ENCODE measurements at regions not wholly inside any gene's neighbourhood (a gene's known extent, or its start where the extent isn't known, plus 50 kb on each side); places are given as distances from the start of the nearest gene placed in this dataset.

- no peaks in the 10 kb centered on the region for H3K4me1 ChIP-seq (ENCODE audit: control insufficient read depth in 3 of 3, insufficient read depth in 3 of 3, low read length in 3 of 3)
- no peak overlapping the region for H3K4me3 ChIP-seq (ENCODE audit: low read length in 3 of 3)
- H3K9me3 ChIP-seq (ENCODE audit: control insufficient read depth in 3 of 3, low read length in 3 of 3) = no peaks in the 10 kb centered on the region
- no peak overlapping the region for H3K27ac ChIP-seq (ENCODE audit: low read depth, low read length)
- H3K27me3 ChIP-seq (ENCODE audit: control insufficient read depth in 3 of 3, insufficient read depth in 3 of 3, low read length in 3 of 3) = no peaks in the 10 kb centered on the region
- no peaks in the 10 kb centered on the region for H3K36me3 ChIP-seq (ENCODE audit: control insufficient read depth in 3 of 3, insufficient read depth in 3 of 3, low read length in 3 of 3)
- no peak overlapping the region for H3K9ac ChIP-seq (ENCODE audit: low read depth in 1 of 3, low read length in 3 of 3)
Observed at GRCh38 chr3:104781112-104781511, 585.6 kb upstream of the ALCAM start.

DNA sequence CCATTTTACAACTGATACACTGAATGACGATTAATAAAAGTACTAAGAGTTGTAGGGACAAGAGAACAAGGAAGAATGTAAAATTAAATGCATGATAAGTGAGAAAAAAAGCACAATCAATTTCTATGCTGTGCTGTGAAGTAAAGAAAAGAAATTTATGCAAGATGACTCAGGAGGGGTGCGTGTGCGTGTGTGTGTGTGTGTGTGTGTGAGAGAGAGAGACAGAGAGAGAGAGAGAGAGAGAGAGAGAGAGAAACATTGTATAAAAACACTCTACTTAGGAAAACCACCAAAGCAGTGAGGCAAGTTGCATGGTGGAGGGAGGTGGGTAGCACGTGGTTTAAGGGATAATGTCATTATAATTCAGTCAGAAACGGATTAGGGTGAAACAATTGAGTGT lies 580.8 kb upstream of the ALCAM start:
- Histone ChIP-seq H3K27me3 (ENCODE audit: control insufficient read depth in 3 of 3, insufficient read depth in 3 of 3, low read length in 3 of 3) (no peaks in the 10 kb centered on the region), H3K27ac (ENCODE audit: low read depth, low read length) (no peak overlapping the region), H3K9ac (ENCODE audit: low read depth in 1 of 3, low read length in 3 of 3) (no peak overlapping the region), H3K9me3 (ENCODE audit: control insufficient read depth in 3 of 3, low read length in 3 of 3) (no peaks in the 10 kb centered on the region), H3K36me3 (ENCODE audit: control insufficient read depth in 3 of 3, insufficient read depth in 3 of 3, low read length in 3 of 3) (no peaks in the 10 kb centered on the region), H3K4me3 (ENCODE audit: low read length in 3 of 3) (no peak overlapping the region), H3K4me1 (ENCODE audit: control insufficient read depth in 3 of 3, insufficient read depth in 3 of 3, low read length in 3 of 3) (no peaks in the 10 kb centered on the region)

DNA sequence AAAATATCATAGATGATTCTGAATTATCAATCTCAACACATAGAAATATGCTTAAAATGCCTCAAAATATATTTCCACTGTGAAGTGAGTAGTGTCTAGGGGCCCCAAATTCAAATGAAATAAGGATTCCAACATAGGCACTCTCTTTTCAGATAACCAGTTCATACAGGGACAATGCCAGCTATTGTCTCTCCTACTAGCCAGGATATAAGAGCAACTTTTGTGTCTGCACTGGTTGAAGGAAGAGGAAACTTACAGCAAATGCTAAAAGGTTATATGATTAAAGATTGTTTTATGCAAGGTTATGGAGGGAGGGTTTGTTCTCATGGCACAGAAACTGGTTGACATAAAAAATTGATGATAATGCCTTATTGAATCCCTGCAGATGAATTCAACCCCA lies 579.4 kb upstream of the ALCAM start:
- Histone ChIP-seq H3K4me1 (ENCODE audit: control insufficient read depth in 3 of 3, insufficient read depth in 3 of 3, low read length in 3 of 3) (no peaks in the 10 kb centered on the region), H3K27me3 (ENCODE audit: control insufficient read depth in 3 of 3, insufficient read depth in 3 of 3, low read length in 3 of 3) (no peaks in the 10 kb centered on the region), H3K36me3 (ENCODE audit: control insufficient read depth in 3 of 3, insufficient read depth in 3 of 3, low read length in 3 of 3) (no peaks in the 10 kb centered on the region), H3K9ac (ENCODE audit: low read depth in 1 of 3, low read length in 3 of 3) (no peak overlapping the region), H3K27ac (ENCODE audit: low read depth, low read length) (no peak overlapping the region), H3K4me3 (ENCODE audit: low read length in 3 of 3) (no peak overlapping the region), H3K9me3 (ENCODE audit: control insufficient read depth in 3 of 3, low read length in 3 of 3) (no peaks in the 10 kb centered on the region)

- H3K27me3 ChIP-seq (ENCODE audit: control insufficient read depth in 3 of 3, insufficient read depth in 3 of 3, low read length in 3 of 3) = no peaks in the 10 kb centered on the region
- H3K27ac ChIP-seq (ENCODE audit: low read depth, low read length) = no peak overlapping the region
- no peaks in the 10 kb centered on the region for H3K36me3 ChIP-seq (ENCODE audit: control insufficient read depth in 3 of 3, insufficient read depth in 3 of 3, low read length in 3 of 3)
- H3K4me3 ChIP-seq (ENCODE audit: low read length in 3 of 3) = no peak overlapping the region
- no peaks in the 10 kb centered on the region for H3K9me3 ChIP-seq (ENCODE audit: control insufficient read depth in 3 of 3, low read length in 3 of 3)
- no peaks in the 10 kb centered on the region for H3K4me1 ChIP-seq (ENCODE audit: control insufficient read depth in 3 of 3, insufficient read depth in 3 of 3, low read length in 3 of 3)
- H3K9ac ChIP-seq (ENCODE audit: low read depth in 1 of 3, low read length in 3 of 3) = no peak overlapping the region
Observed at GRCh38 chr3:104788807-104789206, 577.9 kb upstream of the ALCAM start.

DNA sequence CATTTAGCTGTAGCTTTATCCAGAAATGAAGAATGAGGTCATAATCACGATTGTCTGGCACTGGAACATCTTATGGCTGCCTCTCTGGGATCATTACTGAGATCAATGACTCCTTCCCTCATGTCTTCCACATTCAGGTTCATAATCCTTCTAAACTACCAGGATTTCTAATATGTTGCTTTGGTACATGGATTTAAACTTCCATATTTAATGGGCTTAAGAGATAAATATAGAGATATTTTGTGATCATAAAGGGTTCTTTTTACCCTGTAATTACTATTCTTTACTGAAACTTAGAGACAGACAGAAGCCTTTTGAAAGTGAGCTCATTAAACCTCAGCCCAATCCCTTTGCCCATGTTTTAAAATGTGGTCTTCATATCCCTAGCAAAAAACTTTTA lies 575.4 kb upstream of the ALCAM start:
- H3K27ac ChIP-seq (ENCODE audit: low read depth, low read length) = no peak overlapping the region
- H3K36me3 ChIP-seq (ENCODE audit: control insufficient read depth in 3 of 3, insufficient read depth in 3 of 3, low read length in 3 of 3) = no peaks in the 10 kb centered on the region
- H3K27me3 ChIP-seq (ENCODE audit: control insufficient read depth in 3 of 3, insufficient read depth in 3 of 3, low read length in 3 of 3) = no peaks in the 10 kb centered on the region
- no peak overlapping the region for H3K4me3 ChIP-seq (ENCODE audit: low read length in 3 of 3)
- H3K4me1 ChIP-seq (ENCODE audit: control insufficient read depth in 3 of 3, insufficient read depth in 3 of 3, low read length in 3 of 3) = no peaks in the 10 kb centered on the region
- no peaks in the 10 kb centered on the region for H3K9me3 ChIP-seq (ENCODE audit: control insufficient read depth in 3 of 3, low read length in 3 of 3)
- no peak overlapping the region for H3K9ac ChIP-seq (ENCODE audit: low read depth in 1 of 3, low read length in 3 of 3)

GRCh38 chr3:104796556-104796955 lies 570.2 kb upstream of the ALCAM start:
- Histone ChIP-seq H3K36me3 (ENCODE audit: control insufficient read depth in 3 of 3, insufficient read depth in 3 of 3, low read length in 3 of 3) (no peaks in the 10 kb centered on the region), H3K27me3 (ENCODE audit: control insufficient read depth in 3 of 3, insufficient read depth in 3 of 3, low read length in 3 of 3) (no peaks in the 10 kb centered on the region), H3K4me1 (ENCODE audit: control insufficient read depth in 3 of 3, insufficient read depth in 3 of 3, low read length in 3 of 3) (no peaks in the 10 kb centered on the region), H3K4me3 (ENCODE audit: low read length in 3 of 3) (no peak overlapping the region), H3K9me3 (ENCODE audit: control insufficient read depth in 3 of 3, low read length in 3 of 3) (no peaks in the 10 kb centered on the region), H3K27ac (ENCODE audit: low read depth, low read length) (no peak overlapping the region), H3K9ac (ENCODE audit: low read depth in 1 of 3, low read length in 3 of 3) (no peak overlapping the region)

GRCh38 chr3:104805042-104805441 lies 561.7 kb upstream of the ALCAM start:
- Histone ChIP-seq H3K9me3 (ENCODE audit: control insufficient read depth in 3 of 3, low read length in 3 of 3) (no peaks in the 10 kb centered on the region), H3K36me3 (ENCODE audit: control insufficient read depth in 3 of 3, insufficient read depth in 3 of 3, low read length in 3 of 3) (no peaks in the 10 kb centered on the region), H3K27me3 (ENCODE audit: control insufficient read depth in 3 of 3, insufficient read depth in 3 of 3, low read length in 3 of 3) (no peaks in the 10 kb centered on the region), H3K27ac (ENCODE audit: low read depth, low read length) (no peak overlapping the region), H3K9ac (ENCODE audit: low read depth in 1 of 3, low read length in 3 of 3) (no peak overlapping the region), H3K4me3 (ENCODE audit: low read length in 3 of 3) (no peak overlapping the region), H3K4me1 (ENCODE audit: control insufficient read depth in 3 of 3, insufficient read depth in 3 of 3, low read length in 3 of 3) (no peaks in the 10 kb centered on the region)

- no peaks in the 10 kb centered on the region for H3K27me3 ChIP-seq (ENCODE audit: control insufficient read depth in 3 of 3, insufficient read depth in 3 of 3, low read length in 3 of 3)
- H3K9ac ChIP-seq (ENCODE audit: low read depth in 1 of 3, low read length in 3 of 3) = no peak overlapping the region
- no peaks in the 10 kb centered on the region for H3K36me3 ChIP-seq (ENCODE audit: control insufficient read depth in 3 of 3, insufficient read depth in 3 of 3, low read length in 3 of 3)
- H3K4me1 ChIP-seq (ENCODE audit: control insufficient read depth in 3 of 3, insufficient read depth in 3 of 3, low read length in 3 of 3) = no peaks in the 10 kb centered on the region
- H3K9me3 ChIP-seq (ENCODE audit: control insufficient read depth in 3 of 3, low read length in 3 of 3) = no peaks in the 10 kb centered on the region
- no peak overlapping the region for H3K4me3 ChIP-seq (ENCODE audit: low read length in 3 of 3)
- no peak overlapping the region for H3K27ac ChIP-seq (ENCODE audit: low read depth, low read length)
Observed at GRCh38 chr3:104805508-104805907, 561.2 kb upstream of the ALCAM start.

- Histone ChIP-seq H3K36me3 (ENCODE audit: control insufficient read depth in 3 of 3, insufficient read depth in 3 of 3, low read length in 3 of 3) (no peaks in the 10 kb centered on the region), H3K9me3 (ENCODE audit: control insufficient read depth in 3 of 3, low read length in 3 of 3) (no peaks in the 10 kb centered on the region), H3K27me3 (ENCODE audit: control insufficient read depth in 3 of 3, insufficient read depth in 3 of 3, low read length in 3 of 3) (no peaks in the 10 kb centered on the region), H3K4me1 (ENCODE audit: control insufficient read depth in 3 of 3, insufficient read depth in 3 of 3, low read length in 3 of 3) (no peaks in the 10 kb centered on the region), H3K27ac (ENCODE audit: low read depth, low read length) (no peak overlapping the region), H3K4me3 (ENCODE audit: low read length in 3 of 3) (no peak overlapping the region), H3K9ac (ENCODE audit: low read depth in 1 of 3, low read length in 3 of 3) (no peak overlapping the region)
Observed at GRCh38 chr3:104810896-104811295, 555.8 kb upstream of the ALCAM start.

- no peak overlapping the region for H3K4me3 ChIP-seq (ENCODE audit: low read length in 3 of 3)
- H3K9me3 ChIP-seq (ENCODE audit: control insufficient read depth in 3 of 3, low read length in 3 of 3) = peaks cover 0 to 2% (median 0%) of the 10 kb centered on the region in 3 donors
- no peak overlapping the region for H3K9ac ChIP-seq (ENCODE audit: low read depth in 1 of 3, low read length in 3 of 3)
- H3K27me3 ChIP-seq (ENCODE audit: control insufficient read depth in 3 of 3, insufficient read depth in 3 of 3, low read length in 3 of 3) = no peaks in the 10 kb centered on the region
- H3K36me3 ChIP-seq (ENCODE audit: control insufficient read depth in 3 of 3, insufficient read depth in 3 of 3, low read length in 3 of 3) = no peaks in the 10 kb centered on the region
- no peaks in the 10 kb centered on the region for H3K4me1 ChIP-seq (ENCODE audit: control insufficient read depth in 3 of 3, insufficient read depth in 3 of 3, low read length in 3 of 3)
- no peak overlapping the region for H3K27ac ChIP-seq (ENCODE audit: low read depth, low read length)
Observed at GRCh38 chr3:104816008-104816407, 550.7 kb upstream of the ALCAM start.

- Histone ChIP-seq H3K4me1 (ENCODE audit: control insufficient read depth in 3 of 3, insufficient read depth in 3 of 3, low read length in 3 of 3) (no peaks in the 10 kb centered on the region), H3K27ac (ENCODE audit: low read depth, low read length) (no peak overlapping the region), H3K9me3 (ENCODE audit: control insufficient read depth in 3 of 3, low read length in 3 of 3) (peaks cover 0 to 2% (median 0%) of the 10 kb centered on the region in 3 donors), H3K4me3 (ENCODE audit: low read length in 3 of 3) (no peak overlapping the region), H3K9ac (ENCODE audit: low read depth in 1 of 3, low read length in 3 of 3) (no peak overlapping the region), H3K36me3 (ENCODE audit: control insufficient read depth in 3 of 3, insufficient read depth in 3 of 3, low read length in 3 of 3) (no peaks in the 10 kb centered on the region), H3K27me3 (ENCODE audit: control insufficient read depth in 3 of 3, insufficient read depth in 3 of 3, low read length in 3 of 3) (no peaks in the 10 kb centered on the region)
Observed at GRCh38 chr3:104816716-104817115, 550.0 kb upstream of the ALCAM start.

Measured in skeletal muscle tissue (tissue), 3 donors.